HEK293 (cell line): ENCODE measurements at regions not wholly inside any gene's neighbourhood (a gene's known extent, or its start where the extent isn't known, plus 50 kb on each side); places are given as distances from the start of the nearest gene placed in this dataset.
"Not testable (repeated sequence)": the region's sequence is repeated elsewhere in the genome, so short reads cannot be mapped to it uniquely, and the experiment has no call there.

ENCODE experiments used
- ZBTB21 ChIP-seq: fragments of 450-650 bp; formaldehyde crosslinking; IDR thresholded peaks from 2 replicates; pipeline ENCODE4 v1.5.1; 2017; ENCODE audit warnings: missing biosample characterization, missing genetic modification characterization
- ZFP41 ChIP-seq: fragments of 450-650 bp; formaldehyde crosslinking; IDR thresholded peaks from 2 replicates; pipeline ENCODE4 v1.5.1; 2016; ENCODE audit warnings: missing biosample characterization, missing genetic modification characterization, borderline replicate concordance
- ZNF10 ChIP-seq: fragments of 450-650 bp; formaldehyde crosslinking; IDR thresholded peaks from 2 replicates; pipeline ENCODE4 v1.5.1; 2017; ENCODE audit warnings: missing biosample characterization, missing genetic modification characterization
- ZNF274 ChIP-seq, 2 experiments: fragments of 200-500 bp in 1 of 2; fragments of 450-650 bp in 1 of 2; sonication (Bioruptor generic) in 1 of 2; formaldehyde crosslinking in 1 of 2; IDR thresholded peaks; 2 replicates each; pipeline versions ENCODE4 v1.5.1 to v1.6.1; 2014 to 2016; ENCODE audit warnings: borderline replicate concordance in 1 of 2, inconsistent platforms in 1 of 2, low read length in 1 of 2, missing biosample characterization in 1 of 2, missing genetic modification characterization in 1 of 2
- ZNF626 ChIP-seq: fragments of 450-650 bp; sonication (Bioruptor Pico); formaldehyde crosslinking; IDR thresholded peaks from 2 replicates; pipeline ENCODE4 v1.5.1; 2018; ENCODE audit warnings: missing biosample characterization, missing genetic modification characterization, inconsistent platforms
- ZNF792 ChIP-seq: fragments of 450-650 bp; formaldehyde crosslinking; IDR thresholded peaks from 2 replicates; pipeline ENCODE4 v1.5.1; 2016; ENCODE audit warnings: missing biosample characterization, missing genetic modification characterization
- TF ChIP-seq, protein P1 (sequence below): fragments of 450-650 bp; formaldehyde crosslinking; IDR thresholded peaks from 2 replicates; pipeline ENCODE4 v1.5.1; 2016; ENCODE audit warnings: missing biosample characterization, missing genetic modification characterization
- TF ChIP-seq, protein P2 (sequence below): fragments of 450-650 bp; formaldehyde crosslinking; IDR thresholded peaks from 2 replicates; pipeline ENCODE4 v1.5.1; 2016; ENCODE audit warnings: missing biosample characterization, missing genetic modification characterization

DNA sequence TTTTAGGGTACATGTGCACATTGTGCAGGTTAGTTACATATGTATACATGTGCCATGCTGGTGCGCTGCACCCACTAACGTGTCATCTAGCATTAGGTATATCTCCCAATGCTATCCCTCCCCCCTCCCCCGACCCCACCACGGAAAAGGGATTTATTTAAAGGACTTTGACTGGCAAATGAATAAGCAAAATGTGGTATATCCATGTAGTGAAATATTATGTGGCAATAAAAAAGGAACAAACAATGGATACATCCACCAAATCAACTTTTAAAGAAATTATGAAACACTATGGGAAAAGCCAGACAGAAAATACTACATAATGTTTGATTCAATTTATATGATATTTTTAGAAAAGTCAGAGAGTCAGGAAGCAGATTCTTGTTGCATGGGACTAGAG lies 156.5 kb downstream of the TTC8 start:
- TF ChIP-seq, protein P1, sequence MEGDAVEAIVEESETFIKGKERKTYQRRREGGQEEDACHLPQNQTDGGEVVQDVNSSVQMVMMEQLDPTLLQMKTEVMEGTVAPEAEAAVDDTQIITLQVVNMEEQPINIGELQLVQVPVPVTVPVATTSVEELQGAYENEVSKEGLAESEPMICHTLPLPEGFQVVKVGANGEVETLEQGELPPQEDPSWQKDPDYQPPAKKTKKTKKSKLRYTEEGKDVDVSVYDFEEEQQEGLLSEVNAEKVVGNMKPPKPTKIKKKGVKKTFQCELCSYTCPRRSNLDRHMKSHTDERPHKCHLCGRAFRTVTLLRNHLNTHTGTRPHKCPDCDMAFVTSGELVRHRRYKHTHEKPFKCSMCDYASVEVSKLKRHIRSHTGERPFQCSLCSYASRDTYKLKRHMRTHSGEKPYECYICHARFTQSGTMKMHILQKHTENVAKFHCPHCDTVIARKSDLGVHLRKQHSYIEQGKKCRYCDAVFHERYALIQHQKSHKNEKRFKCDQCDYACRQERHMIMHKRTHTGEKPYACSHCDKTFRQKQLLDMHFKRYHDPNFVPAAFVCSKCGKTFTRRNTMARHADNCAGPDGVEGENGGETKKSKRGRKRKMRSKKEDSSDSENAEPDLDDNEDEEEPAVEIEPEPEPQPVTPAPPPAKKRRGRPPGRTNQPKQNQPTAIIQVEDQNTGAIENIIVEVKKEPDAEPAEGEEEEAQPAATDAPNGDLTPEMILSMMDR (tag by site-specific recombination), result not testable (repeated sequence)
- TF ChIP-seq ZNF792; ZNF626 (tag by site-specific recombination); ZNF10 (tag by site-specific recombination); ZBTB21 (tag by site-specific recombination); ZNF274 (IDR thresholded peaks at IDR 0.05; ENCODE audit: low read length); ZNF274 (tag by site-specific recombination; IDR thresholded peaks at IDR 0.05; ENCODE audit: borderline replicate concordance); ZFP41: not testable (repeated sequence)
- TF ChIP-seq, protein P2, sequence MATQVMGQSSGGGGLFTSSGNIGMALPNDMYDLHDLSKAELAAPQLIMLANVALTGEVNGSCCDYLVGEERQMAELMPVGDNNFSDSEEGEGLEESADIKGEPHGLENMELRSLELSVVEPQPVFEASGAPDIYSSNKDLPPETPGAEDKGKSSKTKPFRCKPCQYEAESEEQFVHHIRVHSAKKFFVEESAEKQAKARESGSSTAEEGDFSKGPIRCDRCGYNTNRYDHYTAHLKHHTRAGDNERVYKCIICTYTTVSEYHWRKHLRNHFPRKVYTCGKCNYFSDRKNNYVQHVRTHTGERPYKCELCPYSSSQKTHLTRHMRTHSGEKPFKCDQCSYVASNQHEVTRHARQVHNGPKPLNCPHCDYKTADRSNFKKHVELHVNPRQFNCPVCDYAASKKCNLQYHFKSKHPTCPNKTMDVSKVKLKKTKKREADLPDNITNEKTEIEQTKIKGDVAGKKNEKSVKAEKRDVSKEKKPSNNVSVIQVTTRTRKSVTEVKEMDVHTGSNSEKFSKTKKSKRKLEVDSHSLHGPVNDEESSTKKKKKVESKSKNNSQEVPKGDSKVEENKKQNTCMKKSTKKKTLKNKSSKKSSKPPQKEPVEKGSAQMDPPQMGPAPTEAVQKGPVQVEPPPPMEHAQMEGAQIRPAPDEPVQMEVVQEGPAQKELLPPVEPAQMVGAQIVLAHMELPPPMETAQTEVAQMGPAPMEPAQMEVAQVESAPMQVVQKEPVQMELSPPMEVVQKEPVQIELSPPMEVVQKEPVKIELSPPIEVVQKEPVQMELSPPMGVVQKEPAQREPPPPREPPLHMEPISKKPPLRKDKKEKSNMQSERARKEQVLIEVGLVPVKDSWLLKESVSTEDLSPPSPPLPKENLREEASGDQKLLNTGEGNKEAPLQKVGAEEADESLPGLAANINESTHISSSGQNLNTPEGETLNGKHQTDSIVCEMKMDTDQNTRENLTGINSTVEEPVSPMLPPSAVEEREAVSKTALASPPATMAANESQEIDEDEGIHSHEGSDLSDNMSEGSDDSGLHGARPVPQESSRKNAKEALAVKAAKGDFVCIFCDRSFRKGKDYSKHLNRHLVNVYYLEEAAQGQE (tag by site-specific recombination), result not testable (repeated sequence)
